ENCODE measurements at regions not wholly inside any gene's neighbourhood (a gene's known extent, or its start where the extent isn't known, plus 50 kb on each side); places are given as distances from the start of the nearest gene placed in this dataset.

DNA sequence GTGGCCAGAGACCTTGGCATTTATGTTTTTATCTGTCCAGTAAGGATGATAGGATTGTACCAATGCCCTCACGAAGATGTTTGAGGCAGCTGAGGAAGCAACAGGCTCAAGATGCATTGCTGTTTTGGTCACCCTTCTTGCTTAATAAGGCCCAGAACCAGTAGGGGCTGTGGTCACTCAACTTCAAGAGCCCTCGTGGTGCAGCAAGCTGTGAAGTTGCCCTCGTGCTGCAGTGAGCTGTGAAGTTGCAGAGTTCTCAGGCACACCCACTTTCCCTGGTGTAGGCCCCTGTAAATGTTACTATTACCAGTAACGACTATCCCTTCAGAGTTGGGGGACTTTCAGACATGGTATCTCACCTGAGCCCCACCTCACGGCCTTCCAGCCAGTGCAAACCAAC lies 207.6 kb upstream of the LYZL1 start:
- TF ChIP-seq, protein P1, sequence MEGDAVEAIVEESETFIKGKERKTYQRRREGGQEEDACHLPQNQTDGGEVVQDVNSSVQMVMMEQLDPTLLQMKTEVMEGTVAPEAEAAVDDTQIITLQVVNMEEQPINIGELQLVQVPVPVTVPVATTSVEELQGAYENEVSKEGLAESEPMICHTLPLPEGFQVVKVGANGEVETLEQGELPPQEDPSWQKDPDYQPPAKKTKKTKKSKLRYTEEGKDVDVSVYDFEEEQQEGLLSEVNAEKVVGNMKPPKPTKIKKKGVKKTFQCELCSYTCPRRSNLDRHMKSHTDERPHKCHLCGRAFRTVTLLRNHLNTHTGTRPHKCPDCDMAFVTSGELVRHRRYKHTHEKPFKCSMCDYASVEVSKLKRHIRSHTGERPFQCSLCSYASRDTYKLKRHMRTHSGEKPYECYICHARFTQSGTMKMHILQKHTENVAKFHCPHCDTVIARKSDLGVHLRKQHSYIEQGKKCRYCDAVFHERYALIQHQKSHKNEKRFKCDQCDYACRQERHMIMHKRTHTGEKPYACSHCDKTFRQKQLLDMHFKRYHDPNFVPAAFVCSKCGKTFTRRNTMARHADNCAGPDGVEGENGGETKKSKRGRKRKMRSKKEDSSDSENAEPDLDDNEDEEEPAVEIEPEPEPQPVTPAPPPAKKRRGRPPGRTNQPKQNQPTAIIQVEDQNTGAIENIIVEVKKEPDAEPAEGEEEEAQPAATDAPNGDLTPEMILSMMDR (IDR thresholded peaks at IDR 0.05): no peak
- TF ChIP-seq EZH2phosphoT487 (IDR thresholded peaks at IDR 0.05) (no peak), EZH2 (IDR thresholded peaks at IDR 0.05) (no peak)

Measured in neural progenitor cell (in vitro differentiated cells).